DND-41 (cell line): ENCODE measurements at regions not wholly inside any gene's neighbourhood (a gene's known extent, or its start where the extent isn't known, plus 50 kb on each side); places are given as distances from the start of the nearest gene placed in this dataset.

Source experiments
- ATAC-seq: fragments of 200-7000 bp; cut with Tn5 transposase; 3 replicates; pipeline ENCODE4 v1.9.1; 2021; ENCODE audit warnings: low read depth; ENCODE audit not compliant: insufficient read depth
- DNase-seq: peaks from one replicate; pipeline ENCODE4 v3.0.0-alpha.2; 2020
- H2AFZ ChIP-seq: 2 replicates; pipeline ENCODE4 v1.6.0; 2012; ENCODE audit warnings: low read depth, low read length
- H3K27ac ChIP-seq: 2 replicates; pipeline ENCODE4 v1.5.1; 2012; ENCODE audit warnings: low read length, inconsistent platforms
- H3K27me3 ChIP-seq: fragments of 200-600 bp; sonication (generic); 2 replicates; pipeline ENCODE4 v1.6.0; 2012; ENCODE audit warnings: low read length, mild to moderate bottlenecking, inconsistent platforms; ENCODE audit not compliant: insufficient read depth, poor library complexity
- H3K36me3 ChIP-seq: 2 replicates; pipeline ENCODE4 v1.5.1; 2012; ENCODE audit warnings: low read length, inconsistent platforms; ENCODE audit not compliant: insufficient read depth
- H3K4me1 ChIP-seq: 2 replicates; pipeline ENCODE4 v1.5.1; 2012; ENCODE audit warnings: mild to moderate bottlenecking, low read length; ENCODE audit not compliant: insufficient read depth
- H3K4me2 ChIP-seq: 2 replicates; pipeline ENCODE4 v1.6.0; 2012; ENCODE audit warnings: mild to moderate bottlenecking, moderate library complexity, low read length, inconsistent platforms; ENCODE audit not compliant: insufficient read depth
- H3K4me3 ChIP-seq, 2 experiments: fragments of 200-600 bp in 1 of 2; shearing (Covaris generic) in 1 of 2; 2 replicates each; pipeline ENCODE4 v1.5.1; 2012 to 2016; ENCODE audit warnings: inconsistent platforms in 2 of 2, low read length in 2 of 2, mild to moderate bottlenecking in 2 of 2, low read depth in 1 of 2, moderate library complexity in 1 of 2
- H3K79me2 ChIP-seq: 2 replicates; pipeline ENCODE4 v1.6.0; 2012; ENCODE audit warnings: low read length, inconsistent platforms; ENCODE audit not compliant: insufficient read depth
- H3K9ac ChIP-seq: 2 replicates; pipeline ENCODE4 v1.6.0; 2012; ENCODE audit warnings: low read depth, mild to moderate bottlenecking, inconsistent platforms, low read length, moderate library complexity
- H3K9me3 ChIP-seq: 2 replicates; pipeline ENCODE4 v1.5.1; 2012; ENCODE audit warnings: low read length, moderate library complexity, mild to moderate bottlenecking, inconsistent platforms; ENCODE audit not compliant: insufficient read depth, severe bottlenecking
- H4K20me1 ChIP-seq: 2 replicates; pipeline ENCODE4 v1.6.0; 2012; ENCODE audit warnings: low read length; ENCODE audit not compliant: insufficient read depth
- CTCF ChIP-seq: IDR thresholded peaks from 2 replicates; pipeline ENCODE4 v1.5.1; 2012; ENCODE audit warnings: borderline replicate concordance, low read length, moderate library complexity, mild to moderate bottlenecking; ENCODE audit not compliant: poor library complexity, severe bottlenecking; ENCODE audit errors: extremely low read depth
- EZH2 ChIP-seq: IDR thresholded peaks from 3 replicates; pipeline ENCODE4 v1.6.1; 2012; ENCODE audit warnings: borderline replicate concordance, low read depth, mild to moderate bottlenecking, moderate library complexity, low read length, inconsistent platforms; ENCODE audit not compliant: severe bottlenecking

- ATAC-seq (no peak), DNase-seq (no peak)
- Histone ChIP-seq H3K27ac (no peak overlapping the region), H3K79me2 (no peaks in the 10 kb centered on the region), H3K27me3 (no peaks in the 10 kb centered on the region), H2AFZ (no peak overlapping the region), H3K4me3 (no peak overlapping the region), H3K9me3 (no peaks in the 10 kb centered on the region), H3K4me1 (peaks cover 38% of the 10 kb centered on the region), H3K36me3 (no peaks in the 10 kb centered on the region), H3K9ac (no peak overlapping the region), H4K20me1 (no peaks in the 10 kb centered on the region), H3K4me2 (no peak overlapping the region)
- TF ChIP-seq CTCF (no peak), EZH2 (no peak)
Observed at GRCh38 chr7:115227473-115228235, 305.8 kb downstream of the MDFIC start.

DNA sequence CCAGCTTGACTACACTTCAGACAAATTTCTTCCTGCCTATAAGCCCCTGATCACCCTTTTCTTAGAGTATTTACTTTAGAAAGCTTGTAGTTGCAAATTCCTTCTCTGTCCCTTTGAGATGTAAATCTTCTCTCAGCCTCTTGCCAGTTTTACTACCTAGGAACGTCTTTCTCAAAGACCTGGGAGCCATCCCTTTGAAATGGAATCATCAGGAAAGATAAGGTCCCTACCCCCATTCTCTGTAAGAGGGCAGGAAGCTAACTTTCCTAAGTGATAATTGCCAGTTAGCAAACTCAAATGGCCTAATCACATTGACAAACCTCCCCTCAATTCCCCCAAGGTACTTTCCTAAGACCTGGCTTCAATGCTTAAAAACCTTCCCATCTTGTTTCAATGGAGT lies 304.5 kb downstream of the MDFIC start:
- no peak overlapping the region for H3K27ac ChIP-seq
- H3K27me3 ChIP-seq = no peaks in the 10 kb centered on the region
- DNase-seq = no peak

DNA sequence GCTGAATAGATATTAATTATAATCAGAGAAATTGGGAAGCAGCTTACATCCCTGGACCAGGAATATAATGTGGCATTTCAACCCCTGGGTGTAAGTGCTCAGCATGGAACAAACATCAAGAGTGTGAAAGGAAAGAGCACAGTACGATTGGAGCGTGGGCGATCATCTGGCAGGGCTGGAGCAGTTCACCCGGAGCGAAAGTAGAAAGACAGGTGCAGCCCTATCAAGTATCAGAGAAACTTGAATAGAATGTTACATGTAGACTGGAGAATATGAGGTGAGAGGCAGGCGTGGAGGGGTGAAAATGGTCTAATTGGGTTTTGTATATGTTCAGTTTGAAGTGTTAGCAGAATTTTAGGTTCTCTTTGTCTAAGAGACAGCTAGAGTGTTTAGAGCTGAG lies 303.0 kb downstream of the MDFIC start:
- DNase-seq = no peak
- H3K36me3 ChIP-seq = no peaks in the 10 kb centered on the region
- no peak overlapping the region for H3K4me3 ChIP-seq
- ATAC-seq = no peak
- no peaks in the 10 kb centered on the region for H3K79me2 ChIP-seq
- H3K4me2 ChIP-seq = no peak overlapping the region
- no peaks in the 10 kb centered on the region for H3K27me3 ChIP-seq
- H3K27ac ChIP-seq = no peak overlapping the region
- no peak overlapping the region for H3K9ac ChIP-seq
- H4K20me1 ChIP-seq = no peaks in the 10 kb centered on the region
- H3K9me3 ChIP-seq = no peaks in the 10 kb centered on the region
- TF ChIP-seq EZH2 (no peak), CTCF (no peak)
- peaks cover 15% of the 10 kb centered on the region for H3K4me1 ChIP-seq
- H2AFZ ChIP-seq = no peak overlapping the region

More for the DNA sequence above, 304.5 kb downstream of the MDFIC start:
- Histone ChIP-seq H3K4me3 (no peak overlapping the region), H3K9me3 (no peaks in the 10 kb centered on the region), H3K4me1 (peaks cover 29% of the 10 kb centered on the region), H2AFZ (no peak overlapping the region; the same call in 1 of the 2 replicates), H4K20me1 (no peaks in the 10 kb centered on the region), H3K79me2 (no peaks in the 10 kb centered on the region), H3K4me2 (no peak overlapping the region), H3K9ac (no peak overlapping the region), H3K36me3 (no peaks in the 10 kb centered on the region)
- ATAC-seq = no peak
- TF ChIP-seq CTCF (no peak), EZH2 (no peak)
